HAP-1 (cell line): ENCODE measurements at regions not wholly inside any gene's neighbourhood (a gene's known extent, or its start where the extent isn't known, plus 50 kb on each side); places are given as distances from the start of the nearest gene placed in this dataset.
A peak's percentile ranks its signal among the peaks of the same experiment; 100 is the strongest.
"Not testable (repeated sequence)": the region's sequence is repeated elsewhere in the genome, so short reads cannot be mapped to it uniquely, and the experiment has no call there.

Source experiments
- DNase-seq, 2 experiments: peaks; one replicate each; pipeline ENCODE4 v3.0.0-alpha.2; 2016 to 2020; ENCODE audit warnings: low spot score in 2 of 2
- H3K27me3 ChIP-seq: fragments of 250-450 bp; sonication (Bioruptor Pico); 2 replicates; pipeline ENCODE4 v1.5.1; 2020; ENCODE audit warnings: low read depth, mild to moderate bottlenecking, moderate library complexity
- H3K36me3 ChIP-seq: fragments of 250-450 bp; sonication (Bioruptor Pico); replicated peaks from 2 replicates; pipeline ENCODE4 v1.5.1; 2020; ENCODE audit warnings: mild to moderate bottlenecking
- H3K4me1 ChIP-seq: fragments of 250-450 bp; sonication (Bioruptor Pico); 2 replicates; pipeline ENCODE4 v1.5.1; 2020; ENCODE audit warnings: mild to moderate bottlenecking
- H3K4me3 ChIP-seq: fragments of 250-450 bp; sonication (Bioruptor Pico); 2 replicates; pipeline ENCODE4 v1.5.1; 2020; ENCODE audit warnings: mild to moderate bottlenecking, moderate library complexity
- H3K9me3 ChIP-seq: fragments of 250-450 bp; sonication (Bioruptor Pico); 2 replicates; pipeline ENCODE4 v1.5.1; 2020; ENCODE audit warnings: mild to moderate bottlenecking, moderate library complexity
- in situ Hi-C: fragments of 300-500 bp; cut with MboI; formaldehyde crosslinking; loops from 3 replicates; pipeline ENCODE4 v1.14.3; 2020; ENCODE audit warnings: low sequenced_read_pairs, inconsistent platforms, mixed read lengths

- in situ Hi-C loops, result no loop called here
- no peak overlapping the region for H3K4me3 ChIP-seq
- H3K4me1 ChIP-seq, result no peaks in the 10 kb centered on the region
- DNase-seq, result peak in 1 of 2 experiments; percentile 38
- H3K9me3 ChIP-seq, result no peaks in the 10 kb centered on the region
- H3K27me3 ChIP-seq, result no peaks in the 10 kb centered on the region
- H3K36me3 ChIP-seq, result no peaks in the 10 kb centered on the region
These were observed 60.2 kb upstream of the CFAP126 start for GRCh38 chr1:161427733-161428516.

GRCh38 chr1:161422914-161423313, 55.2 kb upstream of the CFAP126 start:
- H3K9me3 ChIP-seq, H3K4me3 ChIP-seq, H3K36me3 ChIP-seq, in situ Hi-C loops, H3K4me1 ChIP-seq, H3K27me3 ChIP-seq, DNase-seq: not testable (repeated sequence)

DNA sequence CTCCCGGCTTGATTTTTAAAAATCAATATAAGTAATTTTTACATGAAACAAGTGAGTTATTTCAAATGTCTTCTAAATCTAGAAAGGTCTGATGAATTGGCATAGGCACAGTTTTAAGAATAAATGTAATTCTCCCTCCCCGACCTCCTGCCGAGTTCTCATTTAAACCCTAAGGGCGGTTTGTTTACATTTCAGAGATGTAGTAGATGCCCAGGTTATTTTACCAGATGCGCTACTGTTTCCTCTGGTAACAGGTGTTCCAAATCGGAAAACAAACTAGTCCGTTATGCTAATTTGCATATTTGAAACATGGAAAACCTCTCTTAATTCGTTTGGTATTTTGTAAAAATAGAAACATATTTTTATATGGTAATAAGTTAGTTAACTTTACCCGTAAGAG, 53.8 kb upstream of the CFAP126 start:
- Histone ChIP-seq H3K4me1 (no peaks in the 10 kb centered on the region), H3K4me3 (no peak overlapping the region)
- in situ Hi-C loops, result no loop called here

DNA sequence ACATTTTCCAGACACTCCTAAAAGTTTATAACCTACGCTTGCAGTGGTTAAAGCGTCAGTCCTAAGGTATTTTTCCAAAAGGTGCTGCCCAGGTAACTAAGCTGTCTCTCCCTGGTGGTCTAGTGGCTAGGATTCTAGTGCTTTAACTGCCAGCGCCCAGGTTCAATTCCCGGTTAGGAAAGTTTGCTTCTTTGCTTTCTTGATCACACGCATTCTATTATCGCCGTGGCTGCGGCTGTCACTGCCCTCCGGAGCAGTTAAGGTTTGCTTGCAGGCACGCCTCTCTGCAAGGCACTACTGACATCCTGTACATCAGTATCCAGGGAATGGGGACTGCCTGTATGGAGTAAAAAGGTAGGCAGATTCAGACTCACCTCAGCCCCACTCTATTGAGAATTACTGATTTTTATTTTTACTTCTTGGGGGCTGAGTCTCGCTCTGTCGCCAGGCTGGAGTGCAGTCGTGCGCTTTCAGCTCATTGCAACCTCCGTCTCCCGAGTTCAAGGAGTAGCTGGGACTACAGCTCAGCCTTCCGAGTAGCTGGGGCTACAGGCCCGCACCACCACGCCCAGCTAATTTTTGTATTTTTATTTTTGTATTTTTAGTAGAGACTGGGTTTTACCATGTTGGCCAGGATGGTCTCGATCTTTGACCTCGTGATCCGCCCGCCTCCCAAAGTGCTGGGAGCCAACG, 53.2 kb upstream of the CFAP126 start:
- in situ Hi-C loops, result no loop called here
- H3K36me3 ChIP-seq, result no peaks in the 10 kb centered on the region
- H3K9me3 ChIP-seq, result no peaks in the 10 kb centered on the region
- H3K4me1 ChIP-seq, result no peaks in the 10 kb centered on the region
- DNase-seq, result no peak
- H3K27me3 ChIP-seq, result no peaks in the 10 kb centered on the region
- no peak overlapping the region for H3K4me3 ChIP-seq

More for the DNA sequence above, 53.8 kb upstream of the CFAP126 start:
- Histone ChIP-seq H3K36me3 (no peaks in the 10 kb centered on the region), H3K27me3 (no peaks in the 10 kb centered on the region), H3K9me3 (no peaks in the 10 kb centered on the region)
- no peak for DNase-seq

DNA sequence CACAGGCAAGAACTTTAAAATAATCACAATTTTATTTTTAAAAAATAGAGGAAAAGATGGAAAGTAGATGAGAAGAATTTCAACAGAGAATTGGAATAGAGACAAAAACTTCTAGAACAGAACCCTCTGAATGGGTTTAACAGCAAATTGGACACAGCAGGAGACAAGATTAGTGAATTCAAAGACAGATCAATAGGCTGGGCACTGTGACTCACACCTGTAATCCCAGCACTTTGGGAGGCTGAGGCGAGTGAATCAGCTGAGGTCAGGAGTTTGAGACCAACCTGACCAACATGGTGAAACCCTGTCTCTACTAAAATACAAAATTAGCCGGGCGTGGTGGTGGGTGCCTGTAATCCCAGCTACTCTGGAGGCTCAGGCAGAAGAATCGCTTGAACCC, 49.9 kb upstream of the CFAP126 start:
- in situ Hi-C loops, H3K4me3 ChIP-seq, H3K36me3 ChIP-seq, H3K9me3 ChIP-seq, H3K27me3 ChIP-seq, DNase-seq, H3K4me1 ChIP-seq: not testable (repeated sequence)
